Peyer's patch (tissue), 4 donors: ENCODE measurements at regions not wholly inside any gene's neighbourhood (a gene's known extent, or its start where the extent isn't known, plus 50 kb on each side); places are given as distances from the start of the nearest gene placed in this dataset.

Experiments
- DNase-seq, 3 donors: peaks; one replicate each; pipeline ENCODE4 v3.0.0-alpha.2; 2017 to 2019
- H3K27ac ChIP-seq, 4 donors: fragments of 200-600 bp; sonication (generic); one replicate each; pipeline ENCODE4 v1.5.1; 2016 to 2019
- H3K27me3 ChIP-seq, 2 donors: fragments of 200-600 bp; sonication (generic); one replicate each; pipeline ENCODE4 v1.5.1; 2019
- H3K36me3 ChIP-seq, 3 donors: fragments of 200-600 bp; sonication (generic); one replicate each; pipeline ENCODE4 v1.5.1; 2016 to 2019
- H3K4me1 ChIP-seq, 4 donors: fragments of 200-600 bp; sonication (generic); one replicate each; pipeline ENCODE4 v1.5.1; 2016 to 2019
- H3K4me3 ChIP-seq, 4 donors: fragments of 200-600 bp; sonication (generic); 1 replicate in 3 of 4; 2 replicates in 1 of 4; pipeline ENCODE4 v1.5.1; 2016 to 2019; ENCODE audit warnings: mild to moderate bottlenecking in 1 of 4
- H3K9me3 ChIP-seq, 4 donors: fragments of 200-600 bp; sonication (generic); one replicate each; pipeline ENCODE4 v1.5.1; 2016 to 2019; ENCODE audit warnings: mild to moderate bottlenecking in 1 of 4
- POLR2A ChIP-seq, 2 donors: fragments of 450-650 bp; IDR thresholded peaks; one replicate each; pipeline ENCODE4 v1.5.1; 2017; ENCODE audit warnings: antibody characterized with exemption in 2 of 2, mild to moderate bottlenecking in 2 of 2, moderate library complexity in 2 of 2
- TF ChIP-seq, protein P1 (sequence below), 6 experiments: fragments of 450-650 bp in 4 of 6; fragments of 200-600 bp in 2 of 6; sonication (generic) in 1 of 6; IDR thresholded peaks; one replicate each; pipeline ENCODE4 v1.5.1; 2017 to 2019; ENCODE audit warnings: antibody characterized with exemption in 6 of 6, mild to moderate bottlenecking in 3 of 6, moderate library complexity in 1 of 6

DNA sequence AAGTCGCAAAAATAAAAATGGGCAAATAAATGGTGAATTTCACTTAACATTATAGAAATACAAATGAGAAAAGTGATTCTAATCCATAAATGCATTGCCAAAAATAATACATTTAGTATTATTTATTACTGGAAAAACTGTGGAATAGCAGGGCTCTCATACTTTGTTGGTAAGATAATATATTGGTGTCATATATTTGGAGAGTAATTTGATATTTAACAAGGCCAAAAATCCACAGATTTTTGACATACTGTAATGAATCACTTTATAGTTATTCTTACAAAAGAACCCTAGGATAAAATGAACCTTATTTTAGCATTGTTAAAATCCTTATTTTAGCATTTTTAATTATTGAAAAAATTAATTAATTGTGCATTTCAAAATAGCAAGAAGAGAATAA lies 397.2 kb upstream of the DAB2 start:
- DNase-seq = no peak
- TF ChIP-seq, protein P1, sequence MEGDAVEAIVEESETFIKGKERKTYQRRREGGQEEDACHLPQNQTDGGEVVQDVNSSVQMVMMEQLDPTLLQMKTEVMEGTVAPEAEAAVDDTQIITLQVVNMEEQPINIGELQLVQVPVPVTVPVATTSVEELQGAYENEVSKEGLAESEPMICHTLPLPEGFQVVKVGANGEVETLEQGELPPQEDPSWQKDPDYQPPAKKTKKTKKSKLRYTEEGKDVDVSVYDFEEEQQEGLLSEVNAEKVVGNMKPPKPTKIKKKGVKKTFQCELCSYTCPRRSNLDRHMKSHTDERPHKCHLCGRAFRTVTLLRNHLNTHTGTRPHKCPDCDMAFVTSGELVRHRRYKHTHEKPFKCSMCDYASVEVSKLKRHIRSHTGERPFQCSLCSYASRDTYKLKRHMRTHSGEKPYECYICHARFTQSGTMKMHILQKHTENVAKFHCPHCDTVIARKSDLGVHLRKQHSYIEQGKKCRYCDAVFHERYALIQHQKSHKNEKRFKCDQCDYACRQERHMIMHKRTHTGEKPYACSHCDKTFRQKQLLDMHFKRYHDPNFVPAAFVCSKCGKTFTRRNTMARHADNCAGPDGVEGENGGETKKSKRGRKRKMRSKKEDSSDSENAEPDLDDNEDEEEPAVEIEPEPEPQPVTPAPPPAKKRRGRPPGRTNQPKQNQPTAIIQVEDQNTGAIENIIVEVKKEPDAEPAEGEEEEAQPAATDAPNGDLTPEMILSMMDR (IDR thresholded peaks at IDR 0.05) = no peak
- no peak for TF ChIP-seq POLR2A (IDR thresholded peaks at IDR 0.05)
- Histone ChIP-seq H3K9me3 (no peaks in the 10 kb centered on the region), H3K27ac (no peak overlapping the region), H3K4me1 (no peaks in the 10 kb centered on the region), H3K36me3 (no peaks in the 10 kb centered on the region), H3K27me3 (no peaks in the 10 kb centered on the region), H3K4me3 (no peak overlapping the region)

DNA sequence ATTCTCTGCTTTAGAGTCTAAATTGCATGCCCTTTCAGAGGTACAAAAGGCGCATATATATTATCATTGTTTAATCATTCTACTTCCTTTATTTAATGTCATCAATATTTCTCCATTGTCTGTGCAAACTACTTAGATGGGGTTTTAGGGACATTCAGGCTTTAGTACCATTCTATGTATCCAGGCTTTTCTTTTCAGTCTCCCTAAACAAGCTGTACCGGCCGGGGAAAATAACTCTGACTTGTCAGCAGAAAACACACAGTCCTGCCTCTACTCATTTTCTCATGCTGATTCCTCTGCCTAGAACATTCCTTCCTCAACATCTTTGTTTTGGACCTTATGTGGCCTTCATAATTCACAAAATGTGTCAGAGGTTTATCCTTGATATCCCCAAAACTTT lies 392.1 kb upstream of the DAB2 start:
- DNase-seq = no peak
- no peaks in the 10 kb centered on the region for H3K9me3 ChIP-seq
- H3K4me3 ChIP-seq = no peak overlapping the region
- H3K36me3 ChIP-seq = no peaks in the 10 kb centered on the region
- no peak for TF ChIP-seq POLR2A (IDR thresholded peaks at IDR 0.05)
- TF ChIP-seq, protein P1 (IDR thresholded peaks at IDR 0.05) = no peak
- no peak overlapping the region for H3K27ac ChIP-seq
- no peaks in the 10 kb centered on the region for H3K4me1 ChIP-seq
- no peaks in the 10 kb centered on the region for H3K27me3 ChIP-seq

DNA sequence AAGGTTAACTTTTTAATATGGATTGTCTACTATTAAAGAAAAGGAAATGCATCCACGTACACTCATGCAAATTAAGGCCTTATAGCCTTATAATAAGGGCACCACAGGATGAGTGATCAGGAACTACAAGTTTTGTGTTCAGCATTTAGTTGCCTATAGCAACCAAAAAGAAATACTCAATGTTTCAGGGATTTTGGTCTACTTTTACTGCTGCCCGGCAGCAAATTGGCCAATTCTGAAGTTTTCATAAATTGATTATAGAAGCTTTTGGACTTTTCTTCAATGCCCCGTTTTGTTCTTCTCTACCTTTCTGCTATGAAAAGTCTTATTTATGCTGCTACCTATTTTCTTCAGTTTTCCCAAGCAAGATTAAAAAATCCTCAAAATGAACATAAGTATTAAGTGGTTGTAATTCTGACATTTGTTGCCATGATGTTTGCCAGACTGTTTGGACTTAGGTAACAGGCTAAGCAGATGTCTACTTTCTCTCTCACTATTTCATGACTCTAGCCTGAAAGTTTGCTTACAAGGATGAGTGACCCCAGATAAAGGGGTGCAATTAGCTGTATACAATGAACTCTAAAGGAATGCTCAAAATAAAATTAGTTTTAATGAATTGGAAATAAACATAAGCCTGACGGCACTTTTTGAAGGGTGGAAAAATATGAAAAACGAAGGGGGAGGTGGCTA lies 391.5 kb upstream of the DAB2 start:
- Histone ChIP-seq H3K36me3 (no peaks in the 10 kb centered on the region), H3K27ac (no peak overlapping the region), H3K4me3 (no peak overlapping the region), H3K4me1 (no peaks in the 10 kb centered on the region), H3K27me3 (no peaks in the 10 kb centered on the region), H3K9me3 (no peaks in the 10 kb centered on the region)
- TF ChIP-seq, protein P1 (IDR thresholded peaks at IDR 0.05) = no peak
- TF ChIP-seq POLR2A (IDR thresholded peaks at IDR 0.05) = no peak
- DNase-seq = no peak

DNA sequence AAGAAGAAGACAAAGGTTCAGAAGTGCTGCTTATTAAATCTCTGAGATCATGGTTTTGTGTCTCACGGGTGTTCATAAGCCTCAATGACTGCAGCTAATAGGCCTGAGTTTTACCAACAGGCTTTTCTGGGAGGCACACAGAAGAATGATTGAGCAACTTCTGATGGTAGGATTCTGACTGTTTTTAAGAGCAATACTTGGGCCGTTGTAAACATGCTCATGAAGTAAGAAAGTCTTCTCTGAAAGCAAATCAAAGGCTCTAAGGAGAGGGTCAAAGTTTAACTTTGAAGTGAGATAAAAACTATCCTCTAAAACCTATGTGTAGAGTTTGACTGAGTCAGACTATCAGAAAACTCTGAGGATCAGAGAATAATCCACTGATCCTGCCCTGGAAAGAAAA lies 390.9 kb upstream of the DAB2 start:
- no peak overlapping the region for H3K4me3 ChIP-seq
- TF ChIP-seq POLR2A (IDR thresholded peaks at IDR 0.05) = no peak
- TF ChIP-seq, protein P1 (IDR thresholded peaks at IDR 0.05) = no peak
- no peaks in the 10 kb centered on the region for H3K36me3 ChIP-seq
- H3K27me3 ChIP-seq = no peaks in the 10 kb centered on the region
- no peak for DNase-seq
- no peaks in the 10 kb centered on the region for H3K9me3 ChIP-seq
- H3K27ac ChIP-seq = no peak overlapping the region
- H3K4me1 ChIP-seq = no peaks in the 10 kb centered on the region

DNA sequence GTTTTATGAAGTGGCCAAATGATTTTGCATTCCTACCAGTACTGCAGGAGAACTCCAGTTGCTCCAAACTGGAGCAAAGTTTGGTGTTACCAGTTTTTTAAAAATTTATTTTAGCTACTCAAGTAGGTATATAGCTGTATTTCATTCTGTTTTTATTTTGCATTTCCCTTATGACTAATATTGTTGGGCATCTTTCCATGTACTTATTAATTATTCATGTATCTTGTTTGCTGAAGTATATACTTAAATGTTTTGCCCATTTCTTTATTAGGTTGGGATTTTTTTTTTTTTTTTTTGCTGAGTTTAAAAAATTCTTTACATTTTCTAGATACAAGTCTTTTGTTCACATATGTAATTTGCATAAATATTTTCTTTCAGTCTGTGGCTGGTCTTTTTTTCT lies 386.6 kb upstream of the DAB2 start:
- H3K27me3 ChIP-seq = no peaks in the 10 kb centered on the region
- TF ChIP-seq, protein P1 (IDR thresholded peaks at IDR 0.05) = no peak
- TF ChIP-seq POLR2A (IDR thresholded peaks at IDR 0.05) = no peak
- no peak overlapping the region for H3K27ac ChIP-seq
- no peak for DNase-seq
- H3K4me1 ChIP-seq = no peaks in the 10 kb centered on the region
- H3K9me3 ChIP-seq = no peaks in the 10 kb centered on the region
- no peaks in the 10 kb centered on the region for H3K36me3 ChIP-seq
- H3K4me3 ChIP-seq = no peak overlapping the region

DNA sequence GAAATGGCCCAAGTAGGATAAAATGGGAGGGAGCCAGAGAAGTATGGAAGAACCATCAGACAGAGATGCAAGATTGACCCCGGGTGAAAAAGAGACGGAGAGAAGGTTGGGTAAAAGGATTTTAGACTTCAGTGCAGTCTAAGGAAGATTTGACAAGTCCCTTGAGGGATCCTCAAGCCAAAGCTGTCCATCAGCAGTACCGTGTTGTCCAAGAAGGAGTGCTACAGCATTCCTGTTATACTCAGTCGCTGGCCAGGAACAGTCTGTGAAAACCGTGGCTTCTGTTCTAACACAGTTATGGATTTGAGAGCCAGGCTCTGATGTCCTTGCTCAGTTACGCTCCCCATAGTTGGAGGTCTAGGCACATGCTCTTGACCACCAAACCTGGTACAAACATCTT lies 383.9 kb upstream of the DAB2 start:
- H3K9me3 ChIP-seq = no peaks in the 10 kb centered on the region
- H3K27me3 ChIP-seq = no peaks in the 10 kb centered on the region
- TF ChIP-seq, protein P1 (IDR thresholded peaks at IDR 0.05) = no peak
- TF ChIP-seq POLR2A (IDR thresholded peaks at IDR 0.05) = no peak
- H3K36me3 ChIP-seq = no peaks in the 10 kb centered on the region
- no peak for DNase-seq
- H3K4me1 ChIP-seq = no peaks in the 10 kb centered on the region
- no peak overlapping the region for H3K4me3 ChIP-seq
- H3K27ac ChIP-seq = no peak overlapping the region
